ES-I3 (cell line): ENCODE measurements at regions not wholly inside any gene's neighbourhood (a gene's known extent, or its start where the extent isn't known, plus 50 kb on each side); places are given as distances from the start of the nearest gene placed in this dataset.

ENCODE experiments used
- H3K36me3 ChIP-seq: 2 replicates; pipeline ENCODE4 v1.6.1; 2013; ENCODE audit warnings: mild to moderate bottlenecking, low read length, control low read depth, moderate library complexity; ENCODE audit not compliant: insufficient read depth
- H3K4me1 ChIP-seq: 2 replicates; pipeline ENCODE4 v1.6.1; 2013; ENCODE audit warnings: mild to moderate bottlenecking, control low read depth, low read length; ENCODE audit not compliant: insufficient read depth
- H3K9ac ChIP-seq: 2 replicates; pipeline ENCODE4 v1.6.1; 2013; ENCODE audit warnings: low read depth, mild to moderate bottlenecking, low read length, moderate library complexity
- H3K9me3 ChIP-seq: 2 replicates; pipeline ENCODE4 v1.6.1; 2013; ENCODE audit warnings: mild to moderate bottlenecking, low read length, moderate library complexity; ENCODE audit not compliant: control insufficient read depth, insufficient read depth

- Histone ChIP-seq H3K36me3 (no peaks in the 10 kb centered on the region), H3K9me3 (no peaks in the 10 kb centered on the region), H3K4me1 (0 out of 2 replicates have a peak, but pooled peaks cover 3% of the 10 kb centered on the region), H3K9ac (no peak overlapping the region)
Measured at GRCh38 chr9:638152-638551, 203.3 kb upstream of the DMRT1 start.

- Histone ChIP-seq H3K36me3 (no peaks in the 10 kb centered on the region), H3K9me3 (no peaks in the 10 kb centered on the region), H3K9ac (no peak overlapping the region), H3K4me1 (0 out of 2 replicates have a peak, but pooled peaks cover 3% of the 10 kb centered on the region)
Measured at GRCh38 chr9:642014-642413, 199.5 kb upstream of the DMRT1 start.

- H3K4me1 ChIP-seq: 0 out of 2 replicates have a peak, but pooled peaks cover 3% of the 10 kb centered on the region
- no peak overlapping the region for H3K9ac ChIP-seq
- no peaks in the 10 kb centered on the region for H3K36me3 ChIP-seq
- H3K9me3 ChIP-seq: no peaks in the 10 kb centered on the region
Measured at GRCh38 chr9:643966-644365, 197.5 kb upstream of the DMRT1 start.

- Histone ChIP-seq H3K4me1 (peaks cover 14% of the 10 kb centered on the region), H3K9ac (no peak overlapping the region)
Measured at GRCh38 chr9:647522-647921, 194.0 kb upstream of the DMRT1 start.

GRCh38 chr9:649128-650074, 192.1 kb upstream of the DMRT1 start:
- Histone ChIP-seq H3K9me3 (no peaks in the 10 kb centered on the region), H3K36me3 (no peaks in the 10 kb centered on the region), H3K9ac (no peak overlapping the region), H3K4me1 (peaks cover 26% of the 10 kb centered on the region)

More at GRCh38 chr9:647522-647921, 194.0 kb upstream of the DMRT1 start:
- Histone ChIP-seq H3K9me3 (no peaks in the 10 kb centered on the region), H3K36me3 (no peaks in the 10 kb centered on the region)

- no peak overlapping the region for H3K9ac ChIP-seq
- H3K36me3 ChIP-seq: no peaks in the 10 kb centered on the region
- no peaks in the 10 kb centered on the region for H3K9me3 ChIP-seq
- H3K4me1 ChIP-seq: peaks cover 26% of the 10 kb centered on the region
Measured at GRCh38 chr9:650362-650761, 191.1 kb upstream of the DMRT1 start.

- no peaks in the 10 kb centered on the region for H3K9me3 ChIP-seq
- no peaks in the 10 kb centered on the region for H3K36me3 ChIP-seq
- H3K4me1 ChIP-seq: peaks cover 26% of the 10 kb centered on the region
- no peak overlapping the region for H3K9ac ChIP-seq
Measured at GRCh38 chr9:651371-651770, 190.1 kb upstream of the DMRT1 start.

GRCh38 chr9:652914-653313, 188.6 kb upstream of the DMRT1 start:
- Histone ChIP-seq H3K9ac (no peak overlapping the region), H3K4me1 (peaks cover 26% of the 10 kb centered on the region), H3K36me3 (no peaks in the 10 kb centered on the region), H3K9me3 (no peaks in the 10 kb centered on the region)

GRCh38 chr9:653421-653820, 188.1 kb upstream of the DMRT1 start:
- no peaks in the 10 kb centered on the region for H3K36me3 ChIP-seq
- H3K9ac ChIP-seq: no peak overlapping the region
- no peaks in the 10 kb centered on the region for H3K9me3 ChIP-seq
- peaks cover 26% of the 10 kb centered on the region for H3K4me1 ChIP-seq

GRCh38 chr9:653856-654387, 187.6 kb upstream of the DMRT1 start:
- Histone ChIP-seq H3K4me1 (peaks cover 26% of the 10 kb centered on the region), H3K9ac (no peak overlapping the region), H3K9me3 (no peaks in the 10 kb centered on the region), H3K36me3 (no peaks in the 10 kb centered on the region)

- Histone ChIP-seq H3K4me1 (0 out of 2 replicates have a peak, but pooled peaks cover 12% of the 10 kb centered on the region), H3K36me3 (no peaks in the 10 kb centered on the region), H3K9ac (no peak overlapping the region), H3K9me3 (no peaks in the 10 kb centered on the region)
Measured at GRCh38 chr9:655875-656274, 185.6 kb upstream of the DMRT1 start.

GRCh38 chr9:656926-657568, 184.4 kb upstream of the DMRT1 start:
- Histone ChIP-seq H3K9me3 (no peaks in the 10 kb centered on the region), H3K4me1 (0 out of 2 replicates have a peak, but pooled peaks cover 12% of the 10 kb centered on the region), H3K9ac (no peak overlapping the region), H3K36me3 (no peaks in the 10 kb centered on the region)

GRCh38 chr9:659286-659685, 182.2 kb upstream of the DMRT1 start:
- Histone ChIP-seq H3K9ac (no peak overlapping the region), H3K9me3 (no peaks in the 10 kb centered on the region), H3K4me1 (no peaks in the 10 kb centered on the region), H3K36me3 (no peaks in the 10 kb centered on the region)

GRCh38 chr9:660227-660626, 181.3 kb upstream of the DMRT1 start:
- no peak overlapping the region for H3K9ac ChIP-seq
- H3K4me1 ChIP-seq: no peaks in the 10 kb centered on the region
- H3K36me3 ChIP-seq: no peaks in the 10 kb centered on the region
- H3K9me3 ChIP-seq: no peaks in the 10 kb centered on the region
